GM18858 (cell line): ENCODE measurements at regions not wholly inside any gene's neighbourhood (a gene's known extent, or its start where the extent isn't known, plus 50 kb on each side); places are given as distances from the start of the nearest gene placed in this dataset.

ENCODE experiments used
- ATAC-seq: cut with Tn5 transposase; IDR thresholded peaks from one replicate; pipeline ENCODE4 v1.9.1; 2021; ENCODE audit not compliant: unreplicated experiment

- no peak for ATAC-seq
Observed at GRCh38 chr4:34644579-34645115, 1599.7 kb downstream of the ARAP2 start.

GRCh38 chr4:34649716-34650115, 1594.6 kb downstream of the ARAP2 start:
- no peak for ATAC-seq

- ATAC-seq = no peak
Observed at GRCh38 chr4:34664051-34664450, 1580.3 kb downstream of the ARAP2 start.

GRCh38 chr4:34676400-34676799, 1567.9 kb downstream of the ARAP2 start:
- no peak for ATAC-seq

- no peak for ATAC-seq
Observed at GRCh38 chr4:34678431-34678830, 1565.9 kb downstream of the ARAP2 start.

GRCh38 chr4:34679228-34679627, 1565.1 kb downstream of the ARAP2 start:
- ATAC-seq = no peak

GRCh38 chr4:34709564-34709963, 1534.8 kb downstream of the ARAP2 start:
- ATAC-seq = no peak

- ATAC-seq = no peak
Observed at GRCh38 chr4:34718576-34719245, 1525.6 kb downstream of the ARAP2 start.

GRCh38 chr4:34720571-34720970, 1523.7 kb downstream of the ARAP2 start:
- peak; percentile 53 for ATAC-seq

GRCh38 chr4:34721835-34722234, 1522.5 kb downstream of the ARAP2 start:
- no peak for ATAC-seq

GRCh38 chr4:34723605-34724004, 1520.7 kb downstream of the ARAP2 start:
- ATAC-seq = no peak

GRCh38 chr4:34724491-34724890, 1519.8 kb downstream of the ARAP2 start:
- ATAC-seq = no peak

- no peak for ATAC-seq
Observed at GRCh38 chr4:34731070-34731469, 1513.2 kb downstream of the ARAP2 start.

GRCh38 chr4:34732176-34732950, 1512.0 kb downstream of the ARAP2 start:
- ATAC-seq = no peak

GRCh38 chr4:34733185-34733941, 1511.0 kb downstream of the ARAP2 start:
- no peak for ATAC-seq

- no peak for ATAC-seq
Observed at GRCh38 chr4:34766935-34767334, 1477.4 kb downstream of the ARAP2 start.

GRCh38 chr4:34767407-34767806, 1476.9 kb downstream of the ARAP2 start:
- ATAC-seq = no peak

- no peak for ATAC-seq
Observed at GRCh38 chr4:34771632-34772031, 1472.7 kb downstream of the ARAP2 start.

- ATAC-seq = no peak
Observed at GRCh38 chr4:34790131-34790530, 1454.2 kb downstream of the ARAP2 start.

- ATAC-seq = no peak
Observed at GRCh38 chr4:34791209-34791608, 1453.1 kb downstream of the ARAP2 start.

- no peak for ATAC-seq
Observed at GRCh38 chr4:34800953-34801352, 1443.4 kb downstream of the ARAP2 start.

GRCh38 chr4:34814266-34814665, 1430.0 kb downstream of the ARAP2 start:
- ATAC-seq = no peak
